Smooth muscle cell (in vitro differentiated cells): ENCODE measurements at regions not wholly inside any gene's neighbourhood (a gene's known extent, or its start where the extent isn't known, plus 50 kb on each side); places are given as distances from the start of the nearest gene placed in this dataset.

Experiments
- DNase-seq: peaks from one replicate; lab custom pipeline; 2025; ENCODE audit not compliant: unreplicated experiment; lab: John Stamatoyannopoulos, UW
- H2AFZ ChIP-seq: fragments of 200-600 bp; sonication (generic); 2 replicates; pipeline ENCODE4 v1.6.0; 2016; ENCODE audit warnings: antibody characterized with exemption, low read depth, mild to moderate bottlenecking
- H3F3A ChIP-seq: fragments of 200-600 bp; sonication (generic); 2 replicates; pipeline ENCODE4 v1.6.0; 2017; ENCODE audit warnings: antibody characterized with exemption, low read depth
- H3K27ac ChIP-seq: fragments of 200-600 bp; sonication (generic); 2 replicates; pipeline ENCODE4 v1.5.1; 2016; ENCODE audit warnings: low read depth, mild to moderate bottlenecking
- H3K27me3 ChIP-seq: fragments of 200-600 bp; sonication (generic); 2 replicates; pipeline ENCODE4 v1.6.1; 2016; ENCODE audit warnings: low read depth, mild to moderate bottlenecking
- H3K36me3 ChIP-seq: fragments of 200-600 bp; sonication (generic); 2 replicates; pipeline ENCODE4 v1.5.1; 2016; ENCODE audit warnings: low read depth
- H3K4me1 ChIP-seq: fragments of 200-600 bp; sonication (generic); 2 replicates; pipeline ENCODE4 v1.5.1; 2016; ENCODE audit warnings: low read depth
- H3K4me2 ChIP-seq: fragments of 200-600 bp; sonication (generic); 2 replicates; pipeline ENCODE4 v1.6.0; 2016; ENCODE audit warnings: mild to moderate bottlenecking
- H3K4me3 ChIP-seq: fragments of 200-600 bp; sonication (generic); 2 replicates; pipeline ENCODE4 v1.5.1; 2016; ENCODE audit warnings: mild to moderate bottlenecking
- H3K79me2 ChIP-seq: fragments of 200-600 bp; sonication (generic); 2 replicates; pipeline ENCODE4 v1.6.0; 2016; ENCODE audit warnings: low read depth, mild to moderate bottlenecking
- H3K9ac ChIP-seq: fragments of 200-600 bp; sonication (generic); 2 replicates; pipeline ENCODE4 v1.6.0; 2016; ENCODE audit warnings: low read depth
- H3K9me3 ChIP-seq: fragments of 200-600 bp; sonication (generic); replicated peaks from 2 replicates; pipeline ENCODE4 v1.5.1; 2016; ENCODE audit warnings: low read depth
- H4K20me1 ChIP-seq: fragments of 200-600 bp; sonication (generic); 2 replicates; pipeline ENCODE4 v1.6.0; 2016; ENCODE audit warnings: low read depth
- WGBS: methylation state at CpG from one replicate; pipeline ENCODE4 v1.1.7; 2016; ENCODE audit warnings: low lambda C conversion rate; 5-methylcytosine and 5-hydroxymethylcytosine counted together
- TF ChIP-seq, protein P1 (sequence below): fragments of 200-600 bp; sonication (generic); IDR thresholded peaks from 2 replicates; pipeline ENCODE4 v1.5.1; 2017; ENCODE audit warnings: borderline replicate concordance, mild to moderate bottlenecking, antibody characterized with exemption; ENCODE audit not compliant: insufficient read depth, poor library complexity, severe bottlenecking

DNA sequence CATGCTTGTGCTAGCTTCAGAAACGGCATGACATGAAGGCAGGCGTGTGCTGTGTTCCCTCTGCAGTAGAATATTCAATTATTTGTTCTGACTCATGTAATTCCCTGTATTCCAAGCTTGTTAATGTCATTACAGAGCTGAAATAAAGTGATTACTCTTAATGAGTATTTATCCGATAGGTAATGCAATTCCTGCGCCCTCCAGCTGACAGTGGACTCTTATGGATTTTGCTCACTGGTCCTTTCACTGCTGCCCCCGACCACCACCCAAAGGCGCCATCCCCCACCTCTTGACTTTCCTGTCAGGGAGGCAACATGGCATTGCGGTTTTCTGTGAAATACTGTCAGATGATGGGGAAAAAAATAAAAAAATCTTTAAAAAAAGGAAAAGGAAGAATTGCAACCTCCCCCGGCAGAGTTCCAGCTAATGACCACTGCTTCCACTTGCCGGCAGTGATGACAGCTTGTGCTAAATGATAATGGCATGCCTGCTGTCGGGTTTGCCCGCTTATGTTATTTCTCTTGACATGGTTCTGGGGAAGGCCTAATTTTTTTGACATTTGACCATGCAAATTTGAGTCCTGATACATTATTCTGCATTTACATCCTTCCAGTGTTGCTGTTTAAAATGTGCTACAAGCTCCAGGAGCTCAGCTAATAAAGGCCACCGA, 335.3 kb upstream of the ADAMTS16 start:
- Histone ChIP-seq H2AFZ (no peak overlapping the region), H3K36me3 (no peaks in the 10 kb centered on the region), H3K79me2 (no peaks in the 10 kb centered on the region), H3K9me3 (no peaks in the 10 kb centered on the region), H3K4me3 (no peak overlapping the region), H4K20me1 (no peaks in the 10 kb centered on the region), H3K27me3 (no peaks in the 10 kb centered on the region), H3K9ac (no peak overlapping the region), H3F3A (peaks cover 9% of the 10 kb centered on the region), H3K4me2 (no peak overlapping the region), H3K27ac (no peak overlapping the region), H3K4me1 (no peaks in the 10 kb centered on the region)
- WGBS = 78% methylated on average over 12 of the region's 12 CpGs
- TF ChIP-seq, protein P1, sequence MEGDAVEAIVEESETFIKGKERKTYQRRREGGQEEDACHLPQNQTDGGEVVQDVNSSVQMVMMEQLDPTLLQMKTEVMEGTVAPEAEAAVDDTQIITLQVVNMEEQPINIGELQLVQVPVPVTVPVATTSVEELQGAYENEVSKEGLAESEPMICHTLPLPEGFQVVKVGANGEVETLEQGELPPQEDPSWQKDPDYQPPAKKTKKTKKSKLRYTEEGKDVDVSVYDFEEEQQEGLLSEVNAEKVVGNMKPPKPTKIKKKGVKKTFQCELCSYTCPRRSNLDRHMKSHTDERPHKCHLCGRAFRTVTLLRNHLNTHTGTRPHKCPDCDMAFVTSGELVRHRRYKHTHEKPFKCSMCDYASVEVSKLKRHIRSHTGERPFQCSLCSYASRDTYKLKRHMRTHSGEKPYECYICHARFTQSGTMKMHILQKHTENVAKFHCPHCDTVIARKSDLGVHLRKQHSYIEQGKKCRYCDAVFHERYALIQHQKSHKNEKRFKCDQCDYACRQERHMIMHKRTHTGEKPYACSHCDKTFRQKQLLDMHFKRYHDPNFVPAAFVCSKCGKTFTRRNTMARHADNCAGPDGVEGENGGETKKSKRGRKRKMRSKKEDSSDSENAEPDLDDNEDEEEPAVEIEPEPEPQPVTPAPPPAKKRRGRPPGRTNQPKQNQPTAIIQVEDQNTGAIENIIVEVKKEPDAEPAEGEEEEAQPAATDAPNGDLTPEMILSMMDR = no peak
- DNase-seq = no peak

DNA sequence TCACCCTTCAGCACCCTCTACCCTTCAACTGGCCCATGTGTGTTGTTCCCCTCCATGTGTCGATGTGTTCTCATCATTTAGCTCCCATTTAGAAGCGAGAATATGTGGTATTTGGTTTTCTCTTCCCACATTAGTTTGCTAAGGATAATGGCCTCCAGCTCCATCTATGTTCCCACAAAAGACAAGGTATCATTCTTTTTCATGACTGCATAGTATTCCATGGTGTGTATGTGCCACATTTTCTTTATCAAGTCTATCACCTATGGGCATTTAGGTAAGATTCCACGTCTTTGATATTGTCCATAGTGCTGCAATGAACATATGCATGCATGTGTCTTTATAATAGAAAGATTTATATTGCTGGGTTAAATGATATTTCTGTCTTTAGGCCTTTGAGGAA, 325.1 kb upstream of the ADAMTS16 start:
- Histone ChIP-seq H3K9me3 (no peaks in the 10 kb centered on the region), H3K27me3 (no peaks in the 10 kb centered on the region), H4K20me1 (no peaks in the 10 kb centered on the region), H3K27ac (no peak overlapping the region), H3K4me3 (no peak overlapping the region), H3K4me1 (no peaks in the 10 kb centered on the region), H2AFZ (no peak overlapping the region), H3K9ac (no peak overlapping the region), H3K36me3 (no peaks in the 10 kb centered on the region), H3K4me2 (no peak overlapping the region), H3K79me2 (no peaks in the 10 kb centered on the region), H3F3A (no peaks in the 10 kb centered on the region)
- TF ChIP-seq, protein P1 = no peak
- no peak for DNase-seq
- 80% methylated on average over 3 of the region's 3 CpGs for WGBS

DNA sequence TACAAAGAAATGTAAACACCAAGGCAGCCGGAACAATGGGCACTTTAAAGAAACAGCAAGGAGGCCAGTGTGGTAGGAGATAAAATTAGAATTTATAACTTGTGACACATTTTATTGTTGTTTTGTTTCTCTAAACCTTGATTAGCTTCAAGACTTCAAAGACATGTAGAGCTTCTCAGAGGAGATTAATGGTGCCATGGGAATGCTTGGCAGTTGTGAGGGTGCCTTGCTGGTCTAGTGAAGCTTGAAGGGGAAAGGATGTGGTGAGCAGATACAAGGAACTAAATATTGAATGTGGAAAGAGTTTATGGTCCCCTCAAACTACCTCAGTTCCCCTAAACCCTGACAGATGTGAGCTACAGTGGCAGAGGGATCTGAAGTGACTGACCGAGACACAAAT, 322.4 kb upstream of the ADAMTS16 start:
- no peaks in the 10 kb centered on the region for H3K36me3 ChIP-seq
- no peak overlapping the region for H2AFZ ChIP-seq
- no peaks in the 10 kb centered on the region for H3K9me3 ChIP-seq
- TF ChIP-seq, protein P1 = no peak
- no peaks in the 10 kb centered on the region for H4K20me1 ChIP-seq
- no peak overlapping the region for H3K4me2 ChIP-seq
- DNase-seq = no peak
- H3K27me3 ChIP-seq = no peaks in the 10 kb centered on the region
- no peaks in the 10 kb centered on the region for H3K79me2 ChIP-seq
- H3K4me1 ChIP-seq = no peaks in the 10 kb centered on the region
- WGBS = 83% methylated on average over 2 of the region's 2 CpGs
- no peak overlapping the region for H3K27ac ChIP-seq
- H3K4me3 ChIP-seq = no peak overlapping the region
- H3K9ac ChIP-seq = no peak overlapping the region
- no peaks in the 10 kb centered on the region for H3F3A ChIP-seq

- Histone ChIP-seq H3K27me3 (no peaks in the 10 kb centered on the region), H3K4me3 (no peak overlapping the region), H3K9me3 (no peaks in the 10 kb centered on the region), H3K4me2 (no peak overlapping the region), H4K20me1 (no peaks in the 10 kb centered on the region), H2AFZ (no peak overlapping the region), H3K4me1 (no peaks in the 10 kb centered on the region), H3K79me2 (no peaks in the 10 kb centered on the region), H3F3A (no peaks in the 10 kb centered on the region), H3K27ac (no peak overlapping the region), H3K36me3 (no peaks in the 10 kb centered on the region), H3K9ac (no peak overlapping the region)
- no peak for DNase-seq
- TF ChIP-seq, protein P1 = no peak
- WGBS = 14% methylated on average over 1 of the region's 1 CpG
Measured at GRCh38 chr5:4831325-4831724, 308.8 kb upstream of the ADAMTS16 start.
